Sigmoid colon (tissue), 6 donors: ENCODE measurements at regions not wholly inside any gene's neighbourhood (a gene's known extent, or its start where the extent isn't known, plus 50 kb on each side); places are given as distances from the start of the nearest gene placed in this dataset.

ENCODE experiments used
- DNase-seq: peaks from one replicate; pipeline ENCODE4 v3.0.0-alpha.2; 2019
- H3K27ac ChIP-seq, 4 donors: fragments of 200-600 bp; sonication (generic); one replicate each; pipeline ENCODE4 v1.5.1; 2016 to 2019; ENCODE audit warnings: mild to moderate bottlenecking in 1 of 4
- H3K27me3 ChIP-seq, 3 donors: fragments of 200-600 bp; sonication (generic); one replicate each; pipeline ENCODE4 v1.5.1; 2019; ENCODE audit warnings: mild to moderate bottlenecking in 1 of 3
- H3K36me3 ChIP-seq, 4 donors: fragments of 200-600 bp; sonication (generic); one replicate each; pipeline ENCODE4 v1.5.1; 2016 to 2019
- H3K4me1 ChIP-seq, 4 donors: fragments of 200-600 bp; sonication (generic); one replicate each; pipeline ENCODE4 v1.5.1; 2017 to 2019
- H3K4me3 ChIP-seq, 4 donors: fragments of 200-600 bp; sonication (generic); one replicate each; pipeline ENCODE4 v1.5.1; 2017 to 2019; ENCODE audit warnings: mild to moderate bottlenecking in 2 of 4, moderate library complexity in 1 of 4
- H3K9me3 ChIP-seq, 4 donors: fragments of 200-600 bp in 3 of 4; sonication (generic) in 3 of 4; one replicate each; pipeline versions ENCODE4 v1.5.1 to v1.6.1; 2013 to 2019
- EP300 ChIP-seq, 4 donors: sonication (generic); formaldehyde crosslinking; IDR thresholded peaks; one replicate each; pipeline ENCODE4 v1.6.1; 2017; ENCODE audit warnings: antibody characterized with exemption in 4 of 4
- POLR2A ChIP-seq, 2 donors: fragments of 450-650 bp; IDR thresholded peaks; one replicate each; pipeline ENCODE4 v1.6.1; 2016; ENCODE audit warnings: antibody characterized with exemption in 2 of 2, mild to moderate bottlenecking in 2 of 2, moderate library complexity in 2 of 2
- POLR2AphosphoS5 ChIP-seq, 4 donors: sonication (generic); formaldehyde crosslinking; IDR thresholded peaks; one replicate each; pipeline ENCODE4 v1.6.1; 2017; ENCODE audit warnings: antibody characterized with exemption in 4 of 4
- WGBS, 2 donors: extraction: QIAGEN DNeasy Blood & Tissue Kit; methylation state at CpG; one replicate each; pipeline ENCODE4 v1.1.7; 2013; 5-methylcytosine and 5-hydroxymethylcytosine counted together
- intact Hi-C: fragments of 100-400 bp; cut with DNase I; formaldehyde crosslinking; loops from one replicate; pipeline ENCODE4 v1.15.1; 2023
- TF ChIP-seq, protein P1 (sequence below), 4 experiments: fragments of 450-650 bp in 3 of 4; fragments of 200-600 bp in 1 of 4; IDR thresholded peaks; one replicate each; pipeline ENCODE4 v1.5.1; 2016 to 2019; ENCODE audit warnings: antibody characterized with exemption in 4 of 4, mild to moderate bottlenecking in 3 of 4, moderate library complexity in 2 of 4
- donor health status: healthy with polysubstance abuse.
- donor health status: healthy.

DNA sequence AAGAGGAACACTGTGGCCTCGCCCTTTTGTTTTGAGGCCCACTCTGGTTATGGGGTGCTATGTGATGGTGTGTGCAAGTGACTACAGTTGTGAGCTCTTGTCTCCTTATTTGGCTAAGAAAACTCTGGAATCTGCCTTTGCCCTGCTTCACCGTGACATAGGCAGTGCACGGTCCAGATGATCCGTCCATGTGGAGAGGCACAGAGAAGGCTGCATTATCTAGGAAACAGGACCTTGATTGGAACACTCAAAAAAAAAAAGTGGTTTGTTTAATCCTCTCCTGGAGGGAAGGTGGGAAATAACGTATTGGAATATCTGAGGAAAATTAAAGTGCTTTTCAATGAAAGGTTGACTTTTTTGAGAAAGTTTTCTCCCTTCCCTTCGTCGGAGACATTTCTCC, 233.3 kb downstream of the CHD9NB start:
- H3K36me3 ChIP-seq = no peaks in the 10 kb centered on the region
- intact Hi-C loops = no loop called here
- TF ChIP-seq POLR2AphosphoS5 (IDR thresholded peaks at IDR 0.05) (no peak), POLR2A (IDR thresholded peaks at IDR 0.05) (no peak), EP300 (IDR thresholded peaks at IDR 0.05) (no peak)
- TF ChIP-seq, protein P1, sequence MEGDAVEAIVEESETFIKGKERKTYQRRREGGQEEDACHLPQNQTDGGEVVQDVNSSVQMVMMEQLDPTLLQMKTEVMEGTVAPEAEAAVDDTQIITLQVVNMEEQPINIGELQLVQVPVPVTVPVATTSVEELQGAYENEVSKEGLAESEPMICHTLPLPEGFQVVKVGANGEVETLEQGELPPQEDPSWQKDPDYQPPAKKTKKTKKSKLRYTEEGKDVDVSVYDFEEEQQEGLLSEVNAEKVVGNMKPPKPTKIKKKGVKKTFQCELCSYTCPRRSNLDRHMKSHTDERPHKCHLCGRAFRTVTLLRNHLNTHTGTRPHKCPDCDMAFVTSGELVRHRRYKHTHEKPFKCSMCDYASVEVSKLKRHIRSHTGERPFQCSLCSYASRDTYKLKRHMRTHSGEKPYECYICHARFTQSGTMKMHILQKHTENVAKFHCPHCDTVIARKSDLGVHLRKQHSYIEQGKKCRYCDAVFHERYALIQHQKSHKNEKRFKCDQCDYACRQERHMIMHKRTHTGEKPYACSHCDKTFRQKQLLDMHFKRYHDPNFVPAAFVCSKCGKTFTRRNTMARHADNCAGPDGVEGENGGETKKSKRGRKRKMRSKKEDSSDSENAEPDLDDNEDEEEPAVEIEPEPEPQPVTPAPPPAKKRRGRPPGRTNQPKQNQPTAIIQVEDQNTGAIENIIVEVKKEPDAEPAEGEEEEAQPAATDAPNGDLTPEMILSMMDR (IDR thresholded peaks at IDR 0.05) = no peak
- H3K27ac ChIP-seq = no peak overlapping the region
- H3K4me3 ChIP-seq = no peak overlapping the region
- no peak for DNase-seq
- WGBS, 2 donors = 92 to 94% methylated on average over 7 of the region's 7 CpGs
- no peaks in the 10 kb centered on the region for H3K27me3 ChIP-seq
- H3K4me1 ChIP-seq = no peaks in the 10 kb centered on the region
- H3K9me3 ChIP-seq = no peaks in the 10 kb centered on the region

DNA sequence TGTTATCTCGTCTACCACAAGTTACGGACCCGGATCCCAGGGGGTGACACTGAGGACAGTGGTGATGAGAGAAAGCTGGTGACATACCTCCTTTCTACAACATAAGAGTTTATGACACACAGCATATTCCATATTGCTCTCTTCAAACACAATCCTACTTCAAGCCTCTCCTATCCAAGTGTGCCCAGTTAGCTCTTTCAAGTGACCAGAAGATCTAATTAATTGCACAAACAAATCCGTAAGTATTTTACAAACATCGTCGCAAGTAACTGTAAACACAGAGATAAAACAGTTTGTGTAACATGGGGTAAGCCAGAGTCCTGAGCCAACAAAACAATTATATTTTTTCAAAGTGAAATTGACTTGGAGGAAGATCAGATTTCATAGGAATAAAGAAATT, 235.0 kb downstream of the CHD9NB start:
- Histone ChIP-seq H3K27ac (no peak overlapping the region), H3K9me3 (no peaks in the 10 kb centered on the region), H3K27me3 (no peaks in the 10 kb centered on the region), H3K4me3 (no peak overlapping the region), H3K36me3 (no peaks in the 10 kb centered on the region), H3K4me1 (no peaks in the 10 kb centered on the region)
- WGBS, 2 donors = 61 to 76% methylated on average over 6 of the region's 6 CpGs
- TF ChIP-seq, protein P1 (IDR thresholded peaks at IDR 0.05) = no peak
- no peak for TF ChIP-seq EP300 (IDR thresholded peaks at IDR 0.05)
- TF ChIP-seq POLR2AphosphoS5 (IDR thresholded peaks at IDR 0.05) = no peak
- no peak for TF ChIP-seq POLR2A (IDR thresholded peaks at IDR 0.05)
- no peak for DNase-seq
- intact Hi-C loops = no loop called here

DNA sequence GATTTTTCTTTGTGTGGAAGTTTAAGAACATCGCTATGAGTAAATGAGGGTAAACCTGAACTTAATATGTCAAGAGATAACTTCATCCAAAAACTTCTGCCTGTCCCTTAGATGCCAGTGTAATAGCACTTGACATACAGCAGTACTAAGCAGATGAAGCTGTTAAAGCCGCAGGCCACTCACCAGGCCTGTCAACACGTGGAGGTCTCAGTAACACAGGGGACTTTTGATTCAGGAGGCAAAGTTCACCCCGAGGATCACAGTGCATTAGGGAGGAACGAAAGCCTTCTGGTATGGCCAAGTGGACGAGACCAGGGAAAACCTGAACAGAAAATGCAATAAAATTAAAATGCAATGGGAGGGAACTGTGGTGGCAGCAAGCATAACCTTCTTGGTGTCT, 235.7 kb downstream of the CHD9NB start:
- TF ChIP-seq POLR2A (IDR thresholded peaks at IDR 0.05) (no peak), EP300 (IDR thresholded peaks at IDR 0.05) (no peak)
- TF ChIP-seq, protein P1 (IDR thresholded peaks at IDR 0.05) = no peak
- Histone ChIP-seq H3K4me1 (no peaks in the 10 kb centered on the region), H3K9me3 (no peaks in the 10 kb centered on the region), H3K36me3 (no peaks in the 10 kb centered on the region), H3K4me3 (no peak overlapping the region), H3K27ac (no peak overlapping the region), H3K27me3 (no peaks in the 10 kb centered on the region)
- WGBS, 2 donors = 73 to 76% methylated on average over 6 of the region's 6 CpGs
- intact Hi-C loops = no loop called here
- DNase-seq = no peak

DNA sequence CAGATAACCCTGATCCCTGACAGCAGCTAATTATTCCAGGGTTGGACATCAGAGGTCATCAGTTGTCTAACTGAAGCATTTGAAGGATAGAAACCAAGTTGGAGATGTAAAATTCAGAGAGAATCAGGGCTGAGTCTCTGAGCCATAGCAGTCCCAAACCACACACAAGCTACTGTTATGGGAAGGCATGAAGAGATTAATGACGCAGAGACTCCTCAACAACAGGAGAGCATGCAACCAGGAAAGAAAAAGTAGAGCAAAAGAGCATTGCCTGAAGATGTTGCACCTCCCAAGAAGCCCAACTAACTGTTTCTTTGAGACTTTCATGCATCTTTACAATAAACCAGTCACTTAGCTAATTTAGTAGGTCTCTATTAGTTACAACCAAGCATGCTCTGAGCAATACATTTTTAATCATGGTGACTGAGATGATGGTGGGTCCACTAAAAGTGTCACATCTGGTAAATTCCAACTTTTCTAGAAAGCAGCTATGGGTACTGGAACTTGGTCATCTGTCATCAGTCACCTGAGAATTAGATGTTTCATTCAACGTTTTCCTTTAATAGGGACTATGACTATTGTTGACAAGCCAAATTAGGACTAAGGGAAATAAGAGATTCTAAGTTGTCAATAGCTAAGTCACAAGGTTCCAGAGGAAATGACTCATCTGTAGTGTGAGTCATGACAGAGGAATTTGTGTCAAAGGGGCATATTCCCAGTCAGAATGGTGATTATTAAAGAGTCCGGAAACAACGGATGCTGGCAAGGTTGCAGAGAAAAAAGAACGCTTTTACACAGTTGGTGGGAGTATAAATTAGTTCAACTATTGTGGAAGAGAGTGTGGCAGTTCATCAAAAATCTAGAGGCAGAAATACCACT, 239.8 kb downstream of the CHD9NB start:
- Histone ChIP-seq H3K27me3 (no peaks in the 10 kb centered on the region), H3K27ac (no peak overlapping the region), H3K36me3 (no peaks in the 10 kb centered on the region), H3K4me3 (no peak overlapping the region), H3K4me1 (no peaks in the 10 kb centered on the region), H3K9me3 (no peaks in the 10 kb centered on the region)
- TF ChIP-seq, protein P1 (IDR thresholded peaks at IDR 0.05) = no peak
- no peak for TF ChIP-seq POLR2A (IDR thresholded peaks at IDR 0.05)
- TF ChIP-seq POLR2AphosphoS5 (IDR thresholded peaks at IDR 0.05) = no peak
- TF ChIP-seq EP300 (IDR thresholded peaks at IDR 0.05) = no peak
- WGBS, 2 donors = 84 to 86% methylated on average over 5 of the region's 5 CpGs
- intact Hi-C loops = no loop called here
- DNase-seq = no peak
